Neural progenitor cell (in vitro differentiated cells): ENCODE measurements at regions not wholly inside any gene's neighbourhood (a gene's known extent, or its start where the extent isn't known, plus 50 kb on each side); places are given as distances from the start of the nearest gene placed in this dataset.

Source experiments
- DNase-seq: peaks from one replicate; pipeline ENCODE4 v3.0.0-alpha.2; 2016; ENCODE audit warnings: low spot score
- H2AFZ ChIP-seq: fragments of 200-600 bp; sonication (generic); replicated peaks from 2 replicates; pipeline ENCODE4 v1.6.1; 2016; ENCODE audit warnings: antibody characterized with exemption
- H3F3A ChIP-seq: fragments of 200-600 bp; sonication (generic); 2 replicates; pipeline ENCODE4 v1.6.1; 2016; ENCODE audit warnings: antibody characterized with exemption, low read depth
- H3K27ac ChIP-seq: fragments of 200-600 bp; sonication (generic); 2 replicates; pipeline ENCODE4 v1.5.1; 2016; ENCODE audit warnings: mild to moderate bottlenecking
- H3K27me3 ChIP-seq: fragments of 200-600 bp; sonication (generic); 2 replicates; pipeline ENCODE4 v1.6.1; 2016; ENCODE audit warnings: mild to moderate bottlenecking, moderate library complexity
- H3K36me3 ChIP-seq: fragments of 200-600 bp; sonication (generic); 2 replicates; pipeline ENCODE4 v1.5.1; 2016
- H3K4me1 ChIP-seq: fragments of 200-600 bp; sonication (generic); 2 replicates; pipeline ENCODE4 v1.6.1; 2016; ENCODE audit warnings: mixed run types
- H3K4me2 ChIP-seq: fragments of 200-600 bp; sonication (generic); 2 replicates; pipeline ENCODE4 v1.6.1; 2016
- H3K4me3 ChIP-seq: fragments of 200-600 bp; sonication (generic); 2 replicates; pipeline ENCODE4 v1.5.1; 2016
- H3K79me2 ChIP-seq: fragments of 200-600 bp; sonication (generic); 2 replicates; pipeline ENCODE4 v1.6.1; 2016; ENCODE audit warnings: low read depth
- H3K9ac ChIP-seq: fragments of 200-600 bp; sonication (generic); 2 replicates; pipeline ENCODE4 v1.6.1; 2016
- H3K9me3 ChIP-seq: fragments of 200-600 bp; sonication (generic); 2 replicates; pipeline ENCODE4 v1.5.1; 2016; ENCODE audit warnings: low read depth
- H4K20me1 ChIP-seq: fragments of 200-600 bp; sonication (generic); 2 replicates; pipeline ENCODE4 v1.6.1; 2016; ENCODE audit warnings: low read depth
- H3K27ac Mint-ChIP-seq: 3 replicates; pipeline ENCODE4 v1.8.0; 2021; ENCODE audit warnings: mixed read lengths
- H3K27me3 Mint-ChIP-seq: 2 replicates; pipeline ENCODE4 v1.8.0; 2022; ENCODE audit warnings: low read depth, mild to moderate bottlenecking, inconsistent platforms, moderate library complexity, mixed read lengths; ENCODE audit not compliant: insufficient read depth
- H3K36me3 Mint-ChIP-seq: 3 replicates; pipeline ENCODE4 v1.8.0; 2021; ENCODE audit warnings: mixed read lengths
- H3K4me1 Mint-ChIP-seq: 3 replicates; pipeline ENCODE4 v1.8.0; 2021; ENCODE audit warnings: mixed read lengths
- H3K4me3 Mint-ChIP-seq: 3 replicates; pipeline ENCODE4 v1.8.0; 2021; ENCODE audit warnings: mild to moderate bottlenecking, moderate library complexity, mixed read lengths
- H3K9me3 Mint-ChIP-seq: 3 replicates; pipeline ENCODE4 v1.8.0; 2020; ENCODE audit warnings: mixed read lengths
- EZH2 ChIP-seq: fragments of 200-600 bp; sonication (generic); IDR thresholded peaks from 2 replicates; pipeline ENCODE4 v1.6.1; 2017; ENCODE audit warnings: antibody characterized with exemption, mild to moderate bottlenecking, moderate library complexity
- EZH2phosphoT487 ChIP-seq: fragments of 200-600 bp; sonication (generic); IDR thresholded peaks from 2 replicates; pipeline ENCODE4 v1.6.1; 2017; ENCODE audit warnings: antibody characterized with exemption
- TF ChIP-seq, protein P1 (sequence below): fragments of 200-600 bp; sonication (generic); IDR thresholded peaks from 2 replicates; pipeline ENCODE4 v1.5.1; 2017; ENCODE audit warnings: antibody characterized with exemption, mild to moderate bottlenecking

DNA sequence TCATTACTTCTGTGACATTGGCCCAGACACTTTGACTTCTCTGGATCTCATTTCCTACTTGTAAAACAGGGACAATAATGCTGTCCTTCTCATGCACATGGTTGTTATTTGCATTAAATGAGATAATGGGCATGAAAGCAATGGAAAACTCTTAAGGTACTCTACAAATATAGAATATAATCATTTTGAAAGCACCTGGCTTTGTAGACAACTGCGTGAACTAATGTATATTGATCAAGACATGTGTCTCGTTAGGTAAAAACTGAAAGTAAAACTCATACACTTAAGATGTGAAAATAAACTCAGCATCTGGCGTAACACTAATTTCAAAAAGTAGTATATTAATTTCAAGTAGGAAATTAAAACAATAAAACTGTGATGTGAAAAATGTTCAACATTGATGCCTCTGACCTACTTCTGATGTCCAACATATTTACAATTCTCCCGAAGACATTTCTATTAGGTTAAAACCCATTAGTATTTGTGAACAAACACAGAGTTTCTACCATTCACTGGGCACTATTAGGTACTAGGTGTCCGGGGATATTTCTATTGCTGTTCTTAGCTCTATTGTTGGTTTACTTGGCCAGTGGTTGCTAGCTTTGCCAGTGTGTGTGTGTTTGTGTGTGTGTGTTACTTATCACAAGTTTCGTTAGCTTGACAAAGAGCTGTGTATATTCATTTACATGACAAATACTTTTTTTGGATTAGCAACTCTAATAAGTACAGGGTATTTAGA, 220.5 kb downstream of the KCNRG start:
- peaks cover 3% of the 10 kb centered on the region for H3K9me3 ChIP-seq
- Mint-ChIP-seq H3K36me3 (peaks cover 5% of the 10 kb centered on the region), H3K27me3 (peaks cover 4% of the 10 kb centered on the region), H3K4me1 (peaks cover 22% of the 10 kb centered on the region), H3K27ac (no peak overlapping the region), H3K4me3 (no peak overlapping the region), H3K9me3 (peaks cover 10% of the 10 kb centered on the region)
- no peaks in the 10 kb centered on the region for H3K27me3 ChIP-seq
- H3K36me3 ChIP-seq: no peaks in the 10 kb centered on the region
- no peak overlapping the region for H3K4me2 ChIP-seq
- no peak overlapping the region for H2AFZ ChIP-seq
- DNase-seq: no peak
- no peak overlapping the region for H3K9ac ChIP-seq
- H3K4me3 ChIP-seq: no peak overlapping the region
- H4K20me1 ChIP-seq: no peaks in the 10 kb centered on the region
- H3K27ac ChIP-seq: no peak overlapping the region
- no peak for TF ChIP-seq EZH2
- no peak for TF ChIP-seq EZH2phosphoT487
- H3F3A ChIP-seq: no peaks in the 10 kb centered on the region
- peaks cover 3% of the 10 kb centered on the region for H3K4me1 ChIP-seq
- H3K79me2 ChIP-seq: no peaks in the 10 kb centered on the region

GRCh38 chr13:50236898-50237318, 221.7 kb downstream of the KCNRG start:
- TF ChIP-seq EZH2 (no peak), EZH2phosphoT487 (no peak)
- TF ChIP-seq, protein P1, sequence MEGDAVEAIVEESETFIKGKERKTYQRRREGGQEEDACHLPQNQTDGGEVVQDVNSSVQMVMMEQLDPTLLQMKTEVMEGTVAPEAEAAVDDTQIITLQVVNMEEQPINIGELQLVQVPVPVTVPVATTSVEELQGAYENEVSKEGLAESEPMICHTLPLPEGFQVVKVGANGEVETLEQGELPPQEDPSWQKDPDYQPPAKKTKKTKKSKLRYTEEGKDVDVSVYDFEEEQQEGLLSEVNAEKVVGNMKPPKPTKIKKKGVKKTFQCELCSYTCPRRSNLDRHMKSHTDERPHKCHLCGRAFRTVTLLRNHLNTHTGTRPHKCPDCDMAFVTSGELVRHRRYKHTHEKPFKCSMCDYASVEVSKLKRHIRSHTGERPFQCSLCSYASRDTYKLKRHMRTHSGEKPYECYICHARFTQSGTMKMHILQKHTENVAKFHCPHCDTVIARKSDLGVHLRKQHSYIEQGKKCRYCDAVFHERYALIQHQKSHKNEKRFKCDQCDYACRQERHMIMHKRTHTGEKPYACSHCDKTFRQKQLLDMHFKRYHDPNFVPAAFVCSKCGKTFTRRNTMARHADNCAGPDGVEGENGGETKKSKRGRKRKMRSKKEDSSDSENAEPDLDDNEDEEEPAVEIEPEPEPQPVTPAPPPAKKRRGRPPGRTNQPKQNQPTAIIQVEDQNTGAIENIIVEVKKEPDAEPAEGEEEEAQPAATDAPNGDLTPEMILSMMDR: no peak
- H3F3A ChIP-seq: no peaks in the 10 kb centered on the region
- Mint-ChIP-seq H3K36me3 (peaks cover 5% of the 10 kb centered on the region), H3K4me1 (peaks cover 26% of the 10 kb centered on the region), H3K27me3 (peaks cover 6% of the 10 kb centered on the region), H3K4me3 (no peak overlapping the region), H3K9me3 (peaks cover 10% of the 10 kb centered on the region), H3K27ac (no peak overlapping the region)
- H3K27me3 ChIP-seq: no peaks in the 10 kb centered on the region
- no peaks in the 10 kb centered on the region for H4K20me1 ChIP-seq
- no peaks in the 10 kb centered on the region for H3K36me3 ChIP-seq
- no peak overlapping the region for H3K4me3 ChIP-seq
- no peak overlapping the region for H3K9ac ChIP-seq
- H3K9me3 ChIP-seq: peaks cover 3% of the 10 kb centered on the region
- no peak overlapping the region for H3K4me2 ChIP-seq
- H3K27ac ChIP-seq: no peak overlapping the region
- no peak for DNase-seq
- no peaks in the 10 kb centered on the region for H3K79me2 ChIP-seq
- peaks cover 3% of the 10 kb centered on the region for H3K4me1 ChIP-seq
- no peak overlapping the region for H2AFZ ChIP-seq

- H3K9me3 ChIP-seq: no peaks in the 10 kb centered on the region
- Mint-ChIP-seq H3K27ac (no peak overlapping the region), H3K36me3 (no peaks in the 10 kb centered on the region), H3K9me3 (no peaks in the 10 kb centered on the region), H3K4me3 (no peak overlapping the region), H3K27me3 (peaks cover 6% of the 10 kb centered on the region), H3K4me1 (peaks cover 26% of the 10 kb centered on the region)
- H3K36me3 ChIP-seq: no peaks in the 10 kb centered on the region
- no peaks in the 10 kb centered on the region for H4K20me1 ChIP-seq
- no peak overlapping the region for H2AFZ ChIP-seq
- no peaks in the 10 kb centered on the region for H3K27me3 ChIP-seq
- no peaks in the 10 kb centered on the region for H3K79me2 ChIP-seq
- H3K4me1 ChIP-seq: peaks cover 3% of the 10 kb centered on the region
- H3K9ac ChIP-seq: no peak overlapping the region
- TF ChIP-seq EZH2: no peak
- TF ChIP-seq, protein P1: no peak
- no peak for TF ChIP-seq EZH2phosphoT487
- DNase-seq: no peak
- no peak overlapping the region for H3K4me3 ChIP-seq
- H3K27ac ChIP-seq: no peak overlapping the region
- no peak overlapping the region for H3K4me2 ChIP-seq
- H3F3A ChIP-seq: no peaks in the 10 kb centered on the region
These were observed 223.7 kb downstream of the KCNRG start for GRCh38 chr13:50238922-50239321.

DNA sequence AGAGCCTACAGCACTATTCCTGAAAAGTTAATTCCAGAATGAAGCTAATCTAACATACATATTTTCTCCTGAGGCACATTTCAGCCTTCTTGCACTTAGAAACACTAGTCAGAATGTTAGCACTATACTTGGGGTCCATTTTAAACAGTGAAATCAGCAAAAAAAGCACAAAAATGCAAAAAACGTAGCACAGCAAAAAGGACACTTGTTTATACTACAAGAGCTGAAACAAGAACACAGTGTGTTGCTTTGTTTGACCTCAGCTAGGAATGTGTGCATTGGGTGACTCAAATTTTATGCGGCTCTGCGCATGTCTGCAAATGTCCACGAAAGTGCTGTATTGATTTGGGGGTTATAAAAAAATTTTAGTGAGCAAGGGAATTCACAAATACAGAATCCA, 226.2 kb downstream of the KCNRG start:
- Histone ChIP-seq H3K4me2 (no peak overlapping the region), H2AFZ (no peak overlapping the region), H3K4me3 (no peak overlapping the region), H3F3A (no peaks in the 10 kb centered on the region), H3K79me2 (no peaks in the 10 kb centered on the region), H3K36me3 (no peaks in the 10 kb centered on the region), H4K20me1 (no peaks in the 10 kb centered on the region), H3K27ac (no peak overlapping the region), H3K9me3 (no peaks in the 10 kb centered on the region), H3K9ac (no peak overlapping the region), H3K27me3 (no peaks in the 10 kb centered on the region), H3K4me1 (peaks cover 3% of the 10 kb centered on the region)
- peaks cover 11% of the 10 kb centered on the region for H3K27me3 Mint-ChIP-seq
- H3K36me3 Mint-ChIP-seq: no peaks in the 10 kb centered on the region
- no peak for DNase-seq
- TF ChIP-seq, protein P1: no peak
- TF ChIP-seq EZH2phosphoT487: no peak
- TF ChIP-seq EZH2: no peak
- H3K27ac Mint-ChIP-seq: no peak overlapping the region
- peaks cover 36% of the 10 kb centered on the region for H3K4me1 Mint-ChIP-seq
- peaks cover under 1% of the 10 kb centered on the region for H3K9me3 Mint-ChIP-seq
- no peak overlapping the region for H3K4me3 Mint-ChIP-seq
